ENCODE measurements at regions not wholly inside any gene's neighbourhood (a gene's known extent, or its start where the extent isn't known, plus 50 kb on each side); places are given as distances from the start of the nearest gene placed in this dataset.
"Not testable (repeated sequence)": the region's sequence is repeated elsewhere in the genome, so short reads cannot be mapped to it uniquely, and the experiment has no call there.

DNA sequence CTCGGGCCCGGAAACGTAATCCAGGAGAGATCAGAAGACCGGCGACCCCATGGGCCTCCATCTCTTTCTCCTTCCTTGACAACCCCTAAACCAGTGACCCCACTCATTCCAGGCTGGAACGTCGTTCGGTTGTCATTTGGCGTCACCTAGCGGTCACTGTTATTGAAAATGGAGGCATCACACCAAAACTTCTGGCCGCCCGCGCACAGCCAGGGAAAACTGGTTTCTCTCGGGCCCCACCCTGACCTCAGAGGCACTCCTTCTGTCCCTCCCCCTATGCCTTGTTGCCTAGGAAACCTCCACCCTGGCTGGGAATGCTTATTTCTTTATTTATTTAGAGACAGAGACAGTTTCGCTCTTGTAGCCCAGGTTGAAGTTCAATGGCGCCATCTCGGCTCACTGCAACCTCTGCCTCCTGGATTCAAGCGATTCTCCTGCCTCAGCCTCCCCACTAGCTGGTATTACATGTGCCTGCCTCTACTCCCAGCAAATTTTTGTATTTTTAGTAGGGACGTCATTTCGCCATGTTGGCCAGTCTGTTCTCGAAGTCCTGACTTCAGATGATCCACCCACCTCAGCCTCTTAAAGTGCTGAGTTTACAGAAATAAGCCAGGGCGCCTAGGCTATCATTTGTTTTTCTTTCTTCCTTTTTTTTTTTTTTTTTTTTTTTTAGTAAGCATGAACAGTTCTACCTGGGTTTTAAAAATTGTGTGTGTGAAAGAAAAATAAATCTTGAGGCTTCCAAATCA is 2144.1 kb upstream of the TPTE start:
- H3K4me1 ChIP-seq (replicated peaks; ENCODE audit: insufficient read depth); H3K27ac ChIP-seq; intact Hi-C loops (cut with micrococcal nuclease; ENCODE audit: unreplicated experiment); H3K27me3 ChIP-seq (ENCODE audit: insufficient read depth, low read depth); H3K4me3 ChIP-seq; H2AFZ ChIP-seq; H3K9me3 ChIP-seq (ENCODE audit: insufficient read depth, low read depth); H4K20me1 ChIP-seq (ENCODE audit: insufficient read depth); H3F3A ChIP-seq (ENCODE audit: insufficient read depth, low read depth); H3K4me2 ChIP-seq; CTCF ChIA-PET; DNase-seq; POLR2A ChIA-PET (ENCODE audit: unreplicated experiment); H3K79me2 ChIP-seq (ENCODE audit: low read depth); H3K9me2 ChIP-seq (ENCODE audit: insufficient read depth); BruUV-seq (replicated peaks); H3K36me3 ChIP-seq (ENCODE audit: low read depth): not testable (repeated sequence)

DNA sequence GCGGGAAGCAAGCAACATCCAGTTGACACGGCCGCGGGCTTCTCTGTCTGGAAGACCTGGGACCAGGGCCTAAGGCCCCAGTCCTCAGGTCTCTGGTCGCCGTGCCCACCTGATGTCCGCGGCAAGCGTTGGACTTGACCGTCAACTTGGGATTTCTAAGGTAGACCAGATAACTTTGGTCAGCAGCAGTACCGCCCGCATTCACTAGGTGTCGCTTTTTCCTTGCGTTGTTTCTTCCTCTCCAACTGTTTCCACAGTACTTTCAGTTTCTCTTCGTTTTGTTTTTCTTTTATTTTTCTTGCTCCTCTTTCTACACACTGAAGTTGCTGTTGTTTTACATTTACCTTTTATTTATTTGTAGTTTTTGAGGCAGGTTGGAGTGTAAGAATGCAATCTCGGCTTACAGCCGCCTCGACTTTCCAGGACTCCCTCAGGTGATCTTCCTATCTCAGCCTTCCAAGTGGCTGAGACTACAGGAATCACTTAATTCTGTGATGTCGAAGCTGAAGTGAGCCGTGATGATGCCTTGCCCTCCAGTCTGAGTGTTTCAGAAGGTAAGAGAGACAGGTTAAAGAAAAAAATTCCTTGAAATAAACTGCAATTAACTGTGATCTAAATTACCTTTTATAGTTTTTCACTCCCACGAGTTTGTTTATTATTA is 2140.8 kb upstream of the TPTE start:
- DNase-seq; H4K20me1 ChIP-seq (ENCODE audit: insufficient read depth); H3K27ac ChIP-seq; H3K9me2 ChIP-seq (ENCODE audit: insufficient read depth); H3K9me3 ChIP-seq (ENCODE audit: insufficient read depth, low read depth); H3K4me3 ChIP-seq; H3K4me2 ChIP-seq; intact Hi-C loops (cut with micrococcal nuclease; ENCODE audit: unreplicated experiment); POLR2A ChIA-PET (ENCODE audit: unreplicated experiment); CTCF ChIA-PET; H3F3A ChIP-seq (ENCODE audit: insufficient read depth, low read depth); H2AFZ ChIP-seq; BruUV-seq (replicated peaks); H3K36me3 ChIP-seq (ENCODE audit: low read depth); H3K27me3 ChIP-seq (ENCODE audit: insufficient read depth, low read depth); H3K4me1 ChIP-seq (replicated peaks; ENCODE audit: insufficient read depth); H3K79me2 ChIP-seq (ENCODE audit: low read depth): not testable (repeated sequence)

DNA sequence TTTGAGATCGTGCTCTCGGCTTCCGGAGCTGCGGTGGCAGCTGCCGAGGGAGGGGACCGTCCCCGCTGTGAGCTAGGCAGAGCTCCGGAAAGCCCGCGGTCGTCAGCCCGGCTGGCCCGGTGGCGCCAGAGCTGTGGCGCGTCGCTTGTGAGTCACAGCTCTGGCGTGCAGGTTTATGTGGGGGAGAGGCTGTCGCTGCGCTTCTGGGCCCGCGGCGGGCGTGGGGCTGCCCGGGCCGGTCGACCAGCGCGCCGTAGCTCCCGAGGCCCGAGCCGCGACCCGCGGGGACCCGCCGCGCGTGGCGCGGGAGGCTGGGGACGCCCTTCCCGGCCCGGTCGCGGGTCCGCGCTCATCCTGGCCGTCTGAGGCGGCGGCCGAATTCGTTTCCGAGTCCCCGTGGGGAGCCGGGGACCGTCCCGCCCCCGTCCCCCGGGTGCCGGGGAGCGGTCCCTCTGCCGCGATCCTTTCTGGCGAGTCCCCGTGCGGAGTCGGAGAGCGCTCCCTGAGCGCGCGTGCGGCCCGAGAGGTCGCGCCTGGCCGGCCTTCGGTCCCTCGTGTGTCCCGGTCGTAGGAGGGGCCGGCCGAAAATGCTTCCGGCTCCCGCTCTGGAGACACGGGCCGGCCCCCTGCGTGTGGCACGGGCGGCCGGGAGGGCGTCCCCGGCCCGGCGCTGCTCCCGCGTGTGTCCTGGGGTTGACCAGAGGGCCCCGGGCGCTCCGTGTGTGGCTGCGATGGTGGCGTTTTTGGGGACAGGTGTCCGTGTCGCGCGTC is 2133.0 kb upstream of the TPTE start:
- H3K27ac ChIP-seq; H3K27me3 ChIP-seq (ENCODE audit: insufficient read depth, low read depth); H2AFZ ChIP-seq; H4K20me1 ChIP-seq (ENCODE audit: insufficient read depth); H3K79me2 ChIP-seq (ENCODE audit: low read depth); H3K9me3 ChIP-seq (ENCODE audit: insufficient read depth, low read depth); H3K9me2 ChIP-seq (ENCODE audit: insufficient read depth); H3K4me2 ChIP-seq; H3K4me1 ChIP-seq (replicated peaks; ENCODE audit: insufficient read depth); H3K4me3 ChIP-seq; POLR2A ChIA-PET (ENCODE audit: unreplicated experiment); BruUV-seq (replicated peaks); intact Hi-C loops (cut with micrococcal nuclease; ENCODE audit: unreplicated experiment); CTCF ChIA-PET; H3K36me3 ChIP-seq (ENCODE audit: low read depth); H3F3A ChIP-seq (ENCODE audit: insufficient read depth, low read depth); DNase-seq: not testable (repeated sequence)

DNA sequence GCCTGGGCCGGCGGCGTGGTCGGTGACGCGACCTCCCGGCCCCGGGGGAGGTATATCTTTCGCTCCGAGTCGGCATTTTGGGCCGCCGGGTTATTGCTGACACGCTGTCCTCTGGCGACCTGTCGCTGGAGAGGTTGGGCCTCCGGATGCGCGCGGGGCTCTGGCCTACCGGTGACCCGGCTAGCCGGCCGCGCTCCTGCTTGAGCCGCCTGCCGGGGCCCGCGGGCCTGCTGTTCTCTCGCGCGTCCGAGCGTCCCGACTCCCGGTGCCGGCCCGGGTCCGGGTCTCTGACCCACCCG is 2132.5 kb upstream of the TPTE start:
- not testable (repeated sequence) for DNase-seq

DNA sequence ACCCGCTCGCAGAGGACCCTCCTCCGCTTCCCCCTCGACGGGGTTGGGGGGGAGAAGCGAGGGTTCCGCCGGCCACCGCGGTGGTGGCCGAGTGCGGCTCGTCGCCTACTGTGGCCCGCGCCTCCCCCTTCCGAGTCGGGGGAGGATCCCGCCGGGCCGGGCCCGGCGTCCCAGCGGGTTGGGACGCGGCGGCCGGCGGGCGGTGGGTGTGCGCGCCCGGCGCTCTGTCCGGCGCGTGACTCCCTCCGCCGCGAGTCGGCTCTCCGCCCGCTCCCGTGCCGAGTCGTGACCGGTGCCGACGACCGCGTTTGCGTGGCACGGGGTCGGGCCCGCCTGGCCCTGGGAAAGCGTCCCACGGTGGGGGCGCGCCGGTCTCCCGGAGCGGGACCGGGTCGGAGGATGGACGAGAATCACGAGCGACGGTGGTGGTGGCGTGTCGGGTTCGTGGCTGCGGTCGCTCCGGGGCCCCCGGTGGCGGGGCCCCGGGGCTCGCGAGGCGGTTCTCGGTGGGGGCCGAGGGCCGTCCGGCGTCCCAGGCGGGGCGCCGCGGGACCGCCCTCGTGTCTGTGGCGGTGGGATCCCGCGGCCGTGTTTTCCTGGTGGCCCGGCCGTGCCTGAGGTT is 2130.7 kb upstream of the TPTE start:
- DNase-seq; H3K4me1 ChIP-seq (replicated peaks; ENCODE audit: insufficient read depth); H3K9me3 ChIP-seq (ENCODE audit: insufficient read depth, low read depth); POLR2A ChIA-PET (ENCODE audit: unreplicated experiment); H3F3A ChIP-seq (ENCODE audit: insufficient read depth, low read depth); H3K4me3 ChIP-seq; H3K36me3 ChIP-seq (ENCODE audit: low read depth); H3K79me2 ChIP-seq (ENCODE audit: low read depth); BruUV-seq (replicated peaks); intact Hi-C loops (cut with micrococcal nuclease; ENCODE audit: unreplicated experiment); CTCF ChIA-PET; H3K27ac ChIP-seq; H3K9me2 ChIP-seq (ENCODE audit: insufficient read depth); H3K4me2 ChIP-seq; H3K27me3 ChIP-seq (ENCODE audit: insufficient read depth, low read depth); H4K20me1 ChIP-seq (ENCODE audit: insufficient read depth); H2AFZ ChIP-seq: not testable (repeated sequence)

More for the DNA sequence above, 2132.5 kb upstream of the TPTE start:
- H4K20me1 ChIP-seq (ENCODE audit: insufficient read depth); H3K27ac ChIP-seq; H3K4me1 ChIP-seq (replicated peaks; ENCODE audit: insufficient read depth); H3K4me2 ChIP-seq; H3K27me3 ChIP-seq (ENCODE audit: insufficient read depth, low read depth); H3K9me3 ChIP-seq (ENCODE audit: insufficient read depth, low read depth); POLR2A ChIA-PET (ENCODE audit: unreplicated experiment); H3K9me2 ChIP-seq (ENCODE audit: insufficient read depth); H3K79me2 ChIP-seq (ENCODE audit: low read depth); H3F3A ChIP-seq (ENCODE audit: insufficient read depth, low read depth); H3K4me3 ChIP-seq; intact Hi-C loops (cut with micrococcal nuclease; ENCODE audit: unreplicated experiment); H2AFZ ChIP-seq; H3K36me3 ChIP-seq (ENCODE audit: low read depth); CTCF ChIA-PET; BruUV-seq (replicated peaks): not testable (repeated sequence)

DNA sequence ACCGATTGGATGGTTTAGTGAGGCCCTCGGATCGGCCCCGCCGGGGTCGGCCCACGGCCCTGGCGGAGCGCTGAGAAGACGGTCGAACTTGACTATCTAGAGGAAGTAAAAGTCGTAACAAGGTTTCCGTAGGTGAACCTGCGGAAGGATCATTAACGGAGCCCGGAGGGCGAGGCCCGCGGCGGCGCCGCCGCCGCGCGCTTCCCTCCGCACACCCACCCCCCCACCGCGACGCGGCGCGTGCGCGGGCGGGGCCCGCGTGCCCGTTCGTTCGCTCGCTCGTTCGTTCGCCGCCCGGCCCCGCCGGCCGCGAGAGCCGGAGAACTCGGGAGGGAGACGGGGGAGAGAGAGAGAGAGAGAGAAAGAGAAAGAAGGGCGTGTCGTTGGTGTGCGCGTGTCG is 2127.0 kb upstream of the TPTE start:
- H3K79me2 ChIP-seq (ENCODE audit: low read depth); H3K4me1 ChIP-seq (replicated peaks; ENCODE audit: insufficient read depth); H3K27ac ChIP-seq; H3K27me3 ChIP-seq (ENCODE audit: insufficient read depth, low read depth); H3K9me3 ChIP-seq (ENCODE audit: insufficient read depth, low read depth); DNase-seq; POLR2A ChIA-PET (ENCODE audit: unreplicated experiment); H3K9me2 ChIP-seq (ENCODE audit: insufficient read depth); intact Hi-C loops (cut with micrococcal nuclease; ENCODE audit: unreplicated experiment); H3F3A ChIP-seq (ENCODE audit: insufficient read depth, low read depth); H3K4me3 ChIP-seq; H2AFZ ChIP-seq; H3K36me3 ChIP-seq (ENCODE audit: low read depth); H3K4me2 ChIP-seq; H4K20me1 ChIP-seq (ENCODE audit: insufficient read depth); BruUV-seq (replicated peaks); CTCF ChIA-PET: not testable (repeated sequence)

DNA sequence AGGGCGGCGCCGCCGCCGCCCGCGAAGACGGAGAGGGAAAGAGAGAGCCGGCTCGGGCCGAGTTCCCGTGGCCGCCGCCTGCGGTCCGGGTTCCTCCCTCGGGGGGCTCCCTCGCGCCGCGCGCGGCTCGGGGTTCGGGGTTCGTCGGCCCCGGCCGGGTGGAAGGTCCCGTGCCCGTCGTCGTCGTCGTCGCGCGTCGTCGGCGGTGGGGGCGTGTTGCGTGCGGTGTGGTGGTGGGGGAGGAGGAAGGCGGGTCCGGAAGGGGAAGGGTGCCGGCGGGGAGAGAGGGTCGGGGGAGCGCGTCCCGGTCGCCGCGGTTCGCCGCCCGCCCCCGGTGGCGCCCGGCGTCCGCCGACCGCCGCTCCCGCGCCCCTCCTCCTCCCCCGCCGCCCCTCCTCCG is 2125.4 kb upstream of the TPTE start:
- CTCF ChIA-PET; H3F3A ChIP-seq (ENCODE audit: insufficient read depth, low read depth); H3K36me3 ChIP-seq (ENCODE audit: low read depth); H3K27me3 ChIP-seq (ENCODE audit: insufficient read depth, low read depth); intact Hi-C loops (cut with micrococcal nuclease; ENCODE audit: unreplicated experiment); H3K4me1 ChIP-seq (replicated peaks; ENCODE audit: insufficient read depth); H3K9me2 ChIP-seq (ENCODE audit: insufficient read depth); H3K4me2 ChIP-seq; H3K27ac ChIP-seq; POLR2A ChIA-PET (ENCODE audit: unreplicated experiment); H3K79me2 ChIP-seq (ENCODE audit: low read depth); BruUV-seq (replicated peaks); H4K20me1 ChIP-seq (ENCODE audit: insufficient read depth); DNase-seq; H3K9me3 ChIP-seq (ENCODE audit: insufficient read depth, low read depth); H3K4me3 ChIP-seq; H2AFZ ChIP-seq: not testable (repeated sequence)
